ENCODE measurements at regions not wholly inside any gene's neighbourhood (a gene's known extent, or its start where the extent isn't known, plus 50 kb on each side); places are given as distances from the start of the nearest gene placed in this dataset.

DNA sequence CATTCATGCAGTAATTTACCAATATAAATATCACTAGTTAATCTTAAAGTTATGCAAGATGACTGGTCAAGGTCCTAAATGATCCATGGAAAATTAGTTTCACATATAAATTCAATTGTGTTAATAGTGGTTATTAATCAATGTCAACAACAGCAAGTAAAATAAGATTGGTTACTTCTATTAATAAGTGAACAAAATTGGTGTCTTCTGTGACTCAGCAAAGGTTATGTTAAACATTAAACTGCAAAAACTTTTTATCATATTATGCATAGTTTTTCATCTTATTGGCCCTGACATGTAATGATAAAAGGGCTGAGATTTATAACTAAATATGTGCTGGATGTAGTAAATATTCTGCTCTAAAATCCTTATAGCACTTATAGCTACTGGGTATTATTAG, 359.0 kb upstream of the UBE2E3 start:
- TF ChIP-seq CTCF (IDR thresholded peaks at IDR 0.05) (no peak), POLR2A (IDR thresholded peaks at IDR 0.05) (no peak)
